Cardiac fibroblast (primary cell): ENCODE measurements at regions not wholly inside any gene's neighbourhood (a gene's known extent, or its start where the extent isn't known, plus 50 kb on each side); places are given as distances from the start of the nearest gene placed in this dataset.
A peak's percentile ranks its signal among the peaks of the same experiment; 100 is the strongest.

Experiments used
- DNase-seq, 2 donors: peaks; one replicate each; pipeline versions ENCODE4 v3.0.0 to v3.0.0-alpha.2; 2010; ENCODE audit warnings: low read depth in 2 of 2
- H3K4me3 ChIP-seq, 2 donors: replicated peaks in 1 of 2; 1 replicate in 1 of 2; 2 replicates in 1 of 2; pipeline ENCODE4 v1.5.1; 2011; ENCODE audit warnings: low read depth in 2 of 2, low read length in 2 of 2, mild to moderate bottlenecking in 2 of 2, moderate library complexity in 1 of 2
- CTCF ChIP-seq: IDR thresholded peaks from one replicate; pipeline ENCODE4 v1.5.1; 2011; ENCODE audit warnings: low read depth, mild to moderate bottlenecking, low read length, inconsistent platforms

- no peak overlapping the region for H3K4me3 ChIP-seq
- no peak for TF ChIP-seq CTCF
- DNase-seq, result no peak
Measured at GRCh38 chr9:129323376-129323998, 145.4 kb upstream of the IER5L start.

GRCh38 chr9:129322641-129323375 lies 144.7 kb upstream of the IER5L start:
- no peak for TF ChIP-seq CTCF
- no peak for DNase-seq
- no peak overlapping the region for H3K4me3 ChIP-seq

- no peak for DNase-seq
- H3K4me3 ChIP-seq, result no peak overlapping the region
- no peak for TF ChIP-seq CTCF
Measured at GRCh38 chr9:129322022-129322621, 144.1 kb upstream of the IER5L start.

- H3K4me3 ChIP-seq, result peak overlapping the region in 1 of 2 donors; percentile 49
- TF ChIP-seq CTCF, result no peak
- no peak for DNase-seq
Measured at GRCh38 chr9:129321286-129322021, 143.4 kb upstream of the IER5L start.

GRCh38 chr9:129320575-129321285 lies 142.7 kb upstream of the IER5L start:
- no peak for TF ChIP-seq CTCF

GRCh38 chr9:129319938-129320481 lies 141.9 kb upstream of the IER5L start:
- no peak for TF ChIP-seq CTCF
- peak overlapping the region; percentile 31 to 35 for H3K4me3 ChIP-seq
- DNase-seq, result no peak

More at GRCh38 chr9:129320575-129321285, 142.7 kb upstream of the IER5L start:
- peak; percentile 78 to 93 for DNase-seq
- H3K4me3 ChIP-seq, result peak overlapping the region; percentile 35 to 49
